Testis (tissue), 2 donors: ENCODE measurements at regions not wholly inside any gene's neighbourhood (a gene's known extent, or its start where the extent isn't known, plus 50 kb on each side); places are given as distances from the start of the nearest gene placed in this dataset.

Experiments
- CTCF ChIP-seq, 3 experiments: fragments of 450-650 bp in 2 of 3; fragments of 200-600 bp in 1 of 3; sonication (generic) in 1 of 3; IDR thresholded peaks; one replicate each; pipeline ENCODE4 v1.5.1; 2016 to 2019; ENCODE audit warnings: antibody characterized with exemption in 3 of 3, mild to moderate bottlenecking in 2 of 3, moderate library complexity in 1 of 3
- POLR2A ChIP-seq: fragments of 450-650 bp; IDR thresholded peaks from one replicate; pipeline ENCODE4 v1.6.1; 2017; ENCODE audit warnings: antibody characterized with exemption, mild to moderate bottlenecking, moderate library complexity

- no peak for TF ChIP-seq CTCF (IDR thresholded peaks at IDR 0.05)
- no peak for TF ChIP-seq POLR2A
Measured at GRCh38 chr6:9537381-9537780, 877.5 kb downstream of the TFAP2A start.
